ENCODE measurements at regions not wholly inside any gene's neighbourhood (a gene's known extent, or its start where the extent isn't known, plus 50 kb on each side); places are given as distances from the start of the nearest gene placed in this dataset.

DNA sequence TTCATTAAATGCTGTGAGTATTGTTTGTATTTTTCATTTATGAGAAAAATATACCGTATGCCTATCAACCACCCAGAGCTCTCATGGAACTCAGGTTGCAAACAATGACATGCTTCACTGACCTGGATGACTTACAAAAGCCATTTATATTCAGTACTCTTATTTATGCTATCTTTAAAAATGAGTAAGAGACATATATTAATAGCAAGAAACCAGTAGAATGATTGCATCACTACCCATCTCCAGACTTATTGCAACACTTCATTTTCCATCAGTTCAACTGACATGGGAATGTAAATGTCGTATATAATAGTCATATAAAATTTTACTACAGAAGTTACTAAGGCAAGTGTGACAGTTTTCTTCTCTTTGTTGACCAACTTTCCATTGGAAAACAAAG lies 69.1 kb downstream of the OTP start:
- no peak overlapping the region for H3K4me3 Mint-ChIP-seq
- DNase-seq: no peak
- WGBS, 2 experiments (ENCODE audit: insufficient coverage in 1 of 2, insufficient read length in 1 of 2): 100% methylated on average over 1 of the region's 2 CpGs; no CpG with 5 or more reads in 1 of the 2 experiments
- H3K9me3 Mint-ChIP-seq: no peaks in the 10 kb centered on the region
- H3K27ac ChIP-seq (ENCODE audit: low read depth, low read length): no peak overlapping the region
- TF ChIP-seq, protein P1, sequence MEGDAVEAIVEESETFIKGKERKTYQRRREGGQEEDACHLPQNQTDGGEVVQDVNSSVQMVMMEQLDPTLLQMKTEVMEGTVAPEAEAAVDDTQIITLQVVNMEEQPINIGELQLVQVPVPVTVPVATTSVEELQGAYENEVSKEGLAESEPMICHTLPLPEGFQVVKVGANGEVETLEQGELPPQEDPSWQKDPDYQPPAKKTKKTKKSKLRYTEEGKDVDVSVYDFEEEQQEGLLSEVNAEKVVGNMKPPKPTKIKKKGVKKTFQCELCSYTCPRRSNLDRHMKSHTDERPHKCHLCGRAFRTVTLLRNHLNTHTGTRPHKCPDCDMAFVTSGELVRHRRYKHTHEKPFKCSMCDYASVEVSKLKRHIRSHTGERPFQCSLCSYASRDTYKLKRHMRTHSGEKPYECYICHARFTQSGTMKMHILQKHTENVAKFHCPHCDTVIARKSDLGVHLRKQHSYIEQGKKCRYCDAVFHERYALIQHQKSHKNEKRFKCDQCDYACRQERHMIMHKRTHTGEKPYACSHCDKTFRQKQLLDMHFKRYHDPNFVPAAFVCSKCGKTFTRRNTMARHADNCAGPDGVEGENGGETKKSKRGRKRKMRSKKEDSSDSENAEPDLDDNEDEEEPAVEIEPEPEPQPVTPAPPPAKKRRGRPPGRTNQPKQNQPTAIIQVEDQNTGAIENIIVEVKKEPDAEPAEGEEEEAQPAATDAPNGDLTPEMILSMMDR (conservative IDR thresholded peaks at IDR 0.05): no peak
- no peaks in the 10 kb centered on the region for H3K9me3 ChIP-seq (ENCODE audit: control insufficient read depth, low read length)
- H3K4me1 Mint-ChIP-seq: no peaks in the 10 kb centered on the region
- no peaks in the 10 kb centered on the region for H3K36me3 ChIP-seq (ENCODE audit: control insufficient read depth, insufficient read depth, low read length)
- H3K9ac ChIP-seq (ENCODE audit: extremely low read depth, low read length, poor library complexity, severe bottlenecking): no peak overlapping the region
- peaks cover 65% of the 10 kb centered on the region for H3K27me3 ChIP-seq (ENCODE audit: control insufficient read depth, insufficient read depth, low read length, poor library complexity, severe bottlenecking)
- peaks cover 26% of the 10 kb centered on the region for H3K27me3 Mint-ChIP-seq (ENCODE audit: insufficient read depth)
- no peaks in the 10 kb centered on the region for H3K4me1 ChIP-seq (ENCODE audit: control insufficient read depth, insufficient read depth, low read length)
- no peaks in the 10 kb centered on the region for H3K36me3 Mint-ChIP-seq (ENCODE audit: low read depth)
- no peak overlapping the region for H3K4me3 ChIP-seq (ENCODE audit: low read length)
- H3K27ac Mint-ChIP-seq: no peak overlapping the region

DNA sequence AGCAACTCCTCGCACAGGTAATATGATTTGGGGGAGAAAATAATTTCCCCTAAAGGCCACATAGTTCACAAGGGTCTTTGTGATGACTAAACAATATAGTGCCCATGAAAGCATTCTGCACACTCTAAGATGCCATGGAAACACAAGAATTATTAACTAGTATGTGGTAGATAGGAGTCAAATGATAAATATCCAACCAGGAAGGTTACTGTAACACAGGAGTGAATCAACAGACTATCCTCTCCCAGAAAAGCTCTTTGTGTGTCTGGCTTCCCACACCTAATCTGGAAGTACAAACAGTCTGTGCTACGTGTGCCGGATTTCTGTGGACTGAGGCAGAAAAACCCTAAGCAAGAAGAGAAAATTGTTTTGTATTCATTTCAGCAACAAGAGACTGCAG lies 70.0 kb downstream of the OTP start:
- no peak overlapping the region for H3K4me3 Mint-ChIP-seq
- peaks cover 71% of the 10 kb centered on the region for H3K27me3 ChIP-seq (ENCODE audit: control insufficient read depth, insufficient read depth, low read length, poor library complexity, severe bottlenecking)
- H3K27ac Mint-ChIP-seq: no peak overlapping the region
- H3K36me3 ChIP-seq (ENCODE audit: control insufficient read depth, insufficient read depth, low read length): no peaks in the 10 kb centered on the region
- peaks cover 22% of the 10 kb centered on the region for H3K27me3 Mint-ChIP-seq (ENCODE audit: insufficient read depth)
- no peaks in the 10 kb centered on the region for H3K4me1 Mint-ChIP-seq
- no peaks in the 10 kb centered on the region for H3K36me3 Mint-ChIP-seq (ENCODE audit: low read depth)
- H3K27ac ChIP-seq (ENCODE audit: low read depth, low read length): no peak overlapping the region
- 93 to 100% methylated on average over 3 of the region's 3 CpGs for WGBS, 2 experiments (ENCODE audit: insufficient coverage in 1 of 2, insufficient read length in 1 of 2)
- no peaks in the 10 kb centered on the region for H3K9me3 Mint-ChIP-seq
- H3K4me1 ChIP-seq (ENCODE audit: control insufficient read depth, insufficient read depth, low read length): no peaks in the 10 kb centered on the region
- no peak overlapping the region for H3K9ac ChIP-seq (ENCODE audit: extremely low read depth, low read length, poor library complexity, severe bottlenecking)
- H3K9me3 ChIP-seq (ENCODE audit: control insufficient read depth, low read length): no peaks in the 10 kb centered on the region
- DNase-seq: no peak
- no peak overlapping the region for H3K4me3 ChIP-seq (ENCODE audit: low read length)
- TF ChIP-seq, protein P1 (conservative IDR thresholded peaks at IDR 0.05): no peak

DNA sequence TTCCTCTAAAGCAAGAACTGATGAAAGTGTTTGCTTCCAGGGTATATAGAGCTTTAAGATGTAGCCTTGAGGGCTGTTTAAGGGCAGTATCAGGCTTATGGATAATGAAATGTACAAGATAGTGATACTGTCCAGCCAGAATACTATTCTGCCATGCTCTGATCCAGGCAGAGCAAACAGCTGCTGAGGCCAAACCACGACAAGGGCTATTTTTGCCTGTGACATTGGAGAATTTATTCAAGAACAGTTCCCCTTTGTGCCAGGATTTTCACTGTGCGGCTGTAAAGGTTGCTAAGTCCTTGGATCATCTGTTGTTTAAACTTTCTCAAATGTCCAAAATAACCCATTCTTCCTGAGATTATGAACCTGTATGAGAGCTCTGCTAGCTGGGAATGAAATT lies 70.4 kb downstream of the OTP start:
- TF ChIP-seq, protein P1 (conservative IDR thresholded peaks at IDR 0.05): no peak
- Histone ChIP-seq H3K4me1 (ENCODE audit: control insufficient read depth, insufficient read depth, low read length) (no peaks in the 10 kb centered on the region), H3K36me3 (ENCODE audit: control insufficient read depth, insufficient read depth, low read length) (no peaks in the 10 kb centered on the region), H3K9me3 (ENCODE audit: control insufficient read depth, low read length) (no peaks in the 10 kb centered on the region), H3K4me3 (ENCODE audit: low read length) (no peak overlapping the region), H3K27ac (ENCODE audit: low read depth, low read length) (no peak overlapping the region), H3K9ac (ENCODE audit: extremely low read depth, low read length, poor library complexity, severe bottlenecking) (no peak overlapping the region), H3K27me3 (ENCODE audit: control insufficient read depth, insufficient read depth, low read length, poor library complexity, severe bottlenecking) (peaks cover 72% of the 10 kb centered on the region)
- Mint-ChIP-seq H3K27ac (no peak overlapping the region), H3K27me3 (ENCODE audit: insufficient read depth) (peaks cover 20% of the 10 kb centered on the region), H3K4me1 (no peaks in the 10 kb centered on the region), H3K9me3 (no peaks in the 10 kb centered on the region), H3K36me3 (ENCODE audit: low read depth) (no peaks in the 10 kb centered on the region), H3K4me3 (no peak overlapping the region)
- DNase-seq: no peak
- WGBS, 2 experiments (ENCODE audit: insufficient coverage in 1 of 2, insufficient read length in 1 of 2): 83 to 100% methylated on average over 2 of the region's 2 CpGs
